Thyroid gland (tissue), 4 donors: ENCODE measurements at regions not wholly inside any gene's neighbourhood (a gene's known extent, or its start where the extent isn't known, plus 50 kb on each side); places are given as distances from the start of the nearest gene placed in this dataset.

ENCODE experiments used
- CTCF ChIP-seq, 6 experiments: fragments of 200-600 bp in 3 of 6; fragments of 450-650 bp in 3 of 6; sonication (generic) in 3 of 6; IDR thresholded peaks; one replicate each; pipeline ENCODE4 v1.5.1; 2016 to 2019; ENCODE audit warnings: antibody characterized with exemption in 6 of 6, mild to moderate bottlenecking in 2 of 6, inconsistent platforms in 1 of 6, moderate library complexity in 1 of 6
- POLR2A ChIP-seq, 2 donors: fragments of 450-650 bp; IDR thresholded peaks; one replicate each; pipeline ENCODE4 v1.6.1; 2017; ENCODE audit warnings: antibody characterized with exemption in 2 of 2, mild to moderate bottlenecking in 2 of 2, moderate library complexity in 1 of 2

GRCh38 chr2:57510704-57511103 is 535.9 kb upstream of the VRK2 start:
- TF ChIP-seq CTCF (IDR thresholded peaks at IDR 0.05), result no peak
- TF ChIP-seq POLR2A (IDR thresholded peaks at IDR 0.05), result no peak
